ENCODE measurements at regions not wholly inside any gene's neighbourhood (a gene's known extent, or its start where the extent isn't known, plus 50 kb on each side); places are given as distances from the start of the nearest gene placed in this dataset.

GRCh38 chr6:78483553-78484197 lies 383.7 kb upstream of the IRAK1BP1 start:
- TF ChIP-seq CTCF (IDR thresholded peaks at IDR 0.05) (no peak), POLR2A (IDR thresholded peaks at IDR 0.05) (no peak)

Data from thyroid gland (tissue), 4 donors.